Esophagus squamous epithelium (tissue), 4 donors: ENCODE measurements at regions not wholly inside any gene's neighbourhood (a gene's known extent, or its start where the extent isn't known, plus 50 kb on each side); places are given as distances from the start of the nearest gene placed in this dataset.

ENCODE experiments used
- POLR2A ChIP-seq, 4 donors: fragments of 450-650 bp; IDR thresholded peaks; one replicate each; pipeline ENCODE4 v1.6.1; 2017; ENCODE audit warnings: antibody characterized with exemption in 4 of 4, mild to moderate bottlenecking in 4 of 4, moderate library complexity in 3 of 4
- TF ChIP-seq, protein P1 (sequence below), 6 experiments: fragments of 450-650 bp in 4 of 6; fragments of 200-600 bp in 2 of 6; sonication (generic) in 2 of 6; IDR thresholded peaks; one replicate each; pipeline ENCODE4 v1.5.1; 2016 to 2019; ENCODE audit warnings: antibody characterized with exemption in 6 of 6, mild to moderate bottlenecking in 4 of 6, moderate library complexity in 4 of 6

DNA sequence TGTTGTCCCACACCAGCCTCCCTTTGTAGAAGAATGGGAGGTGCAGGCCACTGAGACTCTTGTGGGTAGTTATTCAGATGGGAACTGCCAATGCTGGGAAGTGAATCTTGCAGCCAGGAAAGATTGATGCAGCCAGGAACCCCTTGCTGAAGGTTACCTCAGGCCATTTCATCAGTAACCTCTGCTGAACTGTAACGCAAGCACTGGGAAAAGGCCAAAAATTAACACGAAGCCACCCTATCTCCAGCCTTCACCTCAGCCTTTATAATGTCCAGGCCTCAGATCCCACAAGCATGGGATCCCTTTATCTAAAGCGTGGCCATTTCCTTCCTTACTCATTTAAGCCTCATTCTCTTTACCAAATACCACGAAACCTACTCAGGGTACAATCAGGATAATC, 211.1 kb downstream of the SPTSSA start:
- TF ChIP-seq, protein P1, sequence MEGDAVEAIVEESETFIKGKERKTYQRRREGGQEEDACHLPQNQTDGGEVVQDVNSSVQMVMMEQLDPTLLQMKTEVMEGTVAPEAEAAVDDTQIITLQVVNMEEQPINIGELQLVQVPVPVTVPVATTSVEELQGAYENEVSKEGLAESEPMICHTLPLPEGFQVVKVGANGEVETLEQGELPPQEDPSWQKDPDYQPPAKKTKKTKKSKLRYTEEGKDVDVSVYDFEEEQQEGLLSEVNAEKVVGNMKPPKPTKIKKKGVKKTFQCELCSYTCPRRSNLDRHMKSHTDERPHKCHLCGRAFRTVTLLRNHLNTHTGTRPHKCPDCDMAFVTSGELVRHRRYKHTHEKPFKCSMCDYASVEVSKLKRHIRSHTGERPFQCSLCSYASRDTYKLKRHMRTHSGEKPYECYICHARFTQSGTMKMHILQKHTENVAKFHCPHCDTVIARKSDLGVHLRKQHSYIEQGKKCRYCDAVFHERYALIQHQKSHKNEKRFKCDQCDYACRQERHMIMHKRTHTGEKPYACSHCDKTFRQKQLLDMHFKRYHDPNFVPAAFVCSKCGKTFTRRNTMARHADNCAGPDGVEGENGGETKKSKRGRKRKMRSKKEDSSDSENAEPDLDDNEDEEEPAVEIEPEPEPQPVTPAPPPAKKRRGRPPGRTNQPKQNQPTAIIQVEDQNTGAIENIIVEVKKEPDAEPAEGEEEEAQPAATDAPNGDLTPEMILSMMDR (IDR thresholded peaks at IDR 0.05), result no peak
- no peak for TF ChIP-seq POLR2A (IDR thresholded peaks at IDR 0.05)
